ENCODE measurements at regions not wholly inside any gene's neighbourhood (a gene's known extent, or its start where the extent isn't known, plus 50 kb on each side); places are given as distances from the start of the nearest gene placed in this dataset.

DNA sequence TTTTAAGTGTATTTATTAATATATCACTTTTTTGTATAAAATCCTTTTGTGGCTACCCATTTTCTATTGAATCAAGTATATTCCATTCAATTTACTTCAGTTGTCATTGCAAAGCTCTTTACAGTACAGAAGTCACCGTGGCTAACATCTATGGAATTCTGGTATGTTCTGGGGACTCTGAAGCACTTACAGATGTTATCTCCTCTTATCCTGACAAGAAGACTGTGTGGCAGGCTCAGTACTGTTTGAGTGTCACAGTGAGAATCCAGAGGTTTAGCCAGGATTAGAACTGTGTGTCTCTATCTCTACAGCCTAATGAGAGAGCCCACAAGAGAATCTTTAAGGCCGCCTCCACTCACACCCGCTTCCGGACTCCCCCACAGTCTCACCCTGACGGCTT lies 78.2 kb upstream of the SORBS2 start:
- in situ Hi-C loops (cut with MboI; ENCODE audit: low pct_unique_long_range_greater_than_20kb, low sequenced_read_pairs), result no loop called here
- DNase-seq, result no peak

DNA sequence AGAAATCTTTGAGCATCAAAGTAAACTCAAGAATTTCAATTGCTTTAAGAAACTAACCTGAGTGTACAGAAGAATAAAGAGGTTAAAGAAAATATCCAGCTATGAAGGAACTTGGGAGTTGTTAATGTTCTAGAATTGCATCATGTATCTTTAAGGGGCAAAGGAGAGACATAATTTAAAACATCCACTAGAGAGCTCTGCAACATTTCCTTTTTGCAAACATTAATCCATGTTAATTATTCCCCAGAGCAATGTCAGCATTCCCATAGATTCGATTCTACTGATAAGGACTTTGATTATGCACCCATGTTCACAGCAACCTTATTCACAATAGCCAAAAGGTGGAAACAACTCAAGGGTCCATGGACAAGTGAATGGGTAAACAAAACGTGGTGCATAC lies 80.2 kb upstream of the SORBS2 start:
- no peak for DNase-seq
- in situ Hi-C loops (cut with MboI; ENCODE audit: low pct_unique_long_range_greater_than_20kb, low sequenced_read_pairs), result no loop called here

- in situ Hi-C loops (cut with MboI; ENCODE audit: low pct_unique_long_range_greater_than_20kb, low sequenced_read_pairs), result no loop called here
- no peak for DNase-seq
These were observed 81.5 kb upstream of the SORBS2 start for GRCh38 chr4:185893500-185893899.

- no peak for DNase-seq
- in situ Hi-C loops (cut with MboI; ENCODE audit: low pct_unique_long_range_greater_than_20kb, low sequenced_read_pairs), result no loop called here
These were observed 82.5 kb upstream of the SORBS2 start for GRCh38 chr4:185894481-185894880.

DNA sequence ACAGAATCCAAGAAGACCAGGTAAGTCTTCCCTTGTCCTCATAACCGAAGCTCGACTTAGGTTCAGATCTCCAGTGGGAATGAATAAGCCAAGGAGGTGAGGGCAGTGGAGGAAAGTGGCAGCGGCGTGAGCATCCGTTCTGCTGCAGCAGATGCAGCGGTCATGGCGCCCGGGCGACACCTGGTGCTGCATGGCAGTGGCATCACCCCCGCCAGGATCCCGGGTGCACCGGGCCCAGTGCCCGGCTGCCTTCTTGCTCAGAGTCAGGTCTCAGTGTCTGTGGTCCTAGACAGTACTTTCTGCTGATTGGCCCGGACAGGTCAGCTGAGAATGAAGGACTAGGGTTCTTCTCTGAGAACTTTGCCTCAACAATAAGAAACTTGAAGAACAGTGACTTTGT lies 83.4 kb upstream of the SORBS2 start:
- DNase-seq, result no peak
- in situ Hi-C loops (cut with MboI; ENCODE audit: low pct_unique_long_range_greater_than_20kb, low sequenced_read_pairs), result no loop called here

- in situ Hi-C loops (cut with MboI; ENCODE audit: low pct_unique_long_range_greater_than_20kb, low sequenced_read_pairs), result no loop called here
- DNase-seq, result no peak
These were observed 83.9 kb upstream of the SORBS2 start for GRCh38 chr4:185895866-185896265.

DNA sequence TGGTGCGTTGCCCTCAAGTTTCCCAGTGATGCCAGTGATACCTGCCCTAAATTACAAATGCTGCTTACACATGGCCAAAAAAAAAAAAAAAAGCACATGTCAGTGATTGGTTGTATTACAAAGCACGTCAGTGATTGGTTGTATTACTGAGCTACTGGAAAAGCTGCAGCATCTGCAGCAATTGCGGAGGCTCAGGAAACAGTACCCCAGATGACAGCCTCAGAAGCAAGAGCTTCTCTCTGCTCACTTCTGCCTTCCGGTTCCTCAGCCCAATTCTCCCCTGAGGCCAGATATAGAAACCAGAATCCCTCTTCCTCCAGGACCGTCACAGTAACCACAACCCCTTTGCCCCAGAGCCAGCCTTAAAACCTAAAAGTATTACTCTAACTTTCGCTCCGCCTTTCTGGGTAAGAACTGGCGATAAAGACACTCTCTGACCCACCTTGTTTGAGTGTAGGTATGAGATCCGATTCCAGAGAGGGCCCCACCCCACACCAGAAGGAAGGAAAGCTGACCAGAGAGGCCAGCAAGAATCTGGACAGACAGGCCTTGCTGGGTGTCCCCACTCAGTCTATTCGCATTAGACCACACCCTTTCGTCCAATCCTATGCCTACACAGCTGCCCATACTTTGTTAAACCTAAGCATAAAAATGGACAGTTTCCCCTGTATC lies 85.0 kb upstream of the SORBS2 start:
- DNase-seq, result no peak
- in situ Hi-C loops (cut with MboI; ENCODE audit: low pct_unique_long_range_greater_than_20kb, low sequenced_read_pairs), result no loop called here

DNA sequence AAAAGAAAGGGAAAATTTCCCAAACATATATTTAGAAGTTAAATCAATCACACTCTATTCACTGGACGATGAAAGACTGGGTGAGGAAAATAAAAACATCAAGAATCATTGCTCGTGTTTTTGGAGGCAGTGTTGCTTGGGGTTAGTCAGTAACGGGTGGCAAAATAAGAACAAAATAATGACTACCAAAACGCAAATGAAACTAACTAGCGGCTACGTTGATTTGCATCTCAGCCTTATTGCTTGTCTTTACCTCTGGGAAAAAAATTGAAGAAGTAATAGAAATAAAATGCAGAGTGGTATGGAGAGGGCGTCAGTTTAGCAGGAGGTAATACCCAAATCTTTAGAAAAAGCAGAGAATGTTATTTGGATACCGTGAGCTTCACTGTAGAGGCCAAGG lies 86.4 kb upstream of the SORBS2 start:
- no peak for DNase-seq
- in situ Hi-C loops (cut with MboI; ENCODE audit: low pct_unique_long_range_greater_than_20kb, low sequenced_read_pairs), result no loop called here

DNA sequence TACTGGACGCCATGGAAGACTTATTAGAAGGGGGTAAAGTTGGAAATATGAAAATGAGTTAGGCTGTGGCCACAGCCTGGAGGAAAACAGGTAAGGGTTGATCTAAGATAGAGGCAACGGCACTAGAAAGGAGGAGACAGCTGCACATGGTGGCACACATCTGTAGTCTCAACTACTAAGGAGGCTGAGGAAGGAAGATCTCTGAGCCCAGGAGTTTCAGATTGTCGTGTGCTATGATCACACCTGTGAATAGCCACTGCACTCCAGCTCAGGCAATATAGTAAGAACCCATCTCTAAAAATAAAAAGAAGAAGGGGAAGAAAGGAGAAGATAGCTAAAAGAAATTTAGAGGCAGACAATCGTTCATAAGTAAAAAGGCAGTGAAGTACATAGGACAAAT lies 87.8 kb upstream of the SORBS2 start:
- in situ Hi-C loops (cut with MboI; ENCODE audit: low pct_unique_long_range_greater_than_20kb, low sequenced_read_pairs), result no loop called here

DNA sequence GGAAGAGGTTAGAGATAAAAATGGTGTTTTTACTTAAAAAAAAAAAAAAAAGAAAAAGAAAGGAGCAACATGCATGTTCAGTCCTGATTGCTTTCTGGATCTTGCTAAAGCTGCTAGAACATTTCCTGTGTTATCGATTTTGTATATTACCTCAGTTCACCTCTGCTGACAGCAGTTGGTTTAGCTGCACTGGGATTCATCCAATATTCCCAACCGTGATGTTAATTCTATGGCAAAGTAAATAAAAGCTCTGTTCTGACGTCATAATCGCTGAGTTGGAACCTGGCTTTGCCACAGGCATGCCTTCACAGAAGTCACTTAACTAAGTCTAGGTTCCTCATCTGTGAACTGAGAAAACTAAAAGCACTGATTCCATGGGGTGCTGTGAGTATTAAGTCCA lies 90.7 kb upstream of the SORBS2 start:
- DNase-seq, result no peak
- in situ Hi-C loops (cut with MboI; ENCODE audit: low pct_unique_long_range_greater_than_20kb, low sequenced_read_pairs), result no loop called here

More for the DNA sequence above, 87.8 kb upstream of the SORBS2 start:
- DNase-seq, result no peak

DNA sequence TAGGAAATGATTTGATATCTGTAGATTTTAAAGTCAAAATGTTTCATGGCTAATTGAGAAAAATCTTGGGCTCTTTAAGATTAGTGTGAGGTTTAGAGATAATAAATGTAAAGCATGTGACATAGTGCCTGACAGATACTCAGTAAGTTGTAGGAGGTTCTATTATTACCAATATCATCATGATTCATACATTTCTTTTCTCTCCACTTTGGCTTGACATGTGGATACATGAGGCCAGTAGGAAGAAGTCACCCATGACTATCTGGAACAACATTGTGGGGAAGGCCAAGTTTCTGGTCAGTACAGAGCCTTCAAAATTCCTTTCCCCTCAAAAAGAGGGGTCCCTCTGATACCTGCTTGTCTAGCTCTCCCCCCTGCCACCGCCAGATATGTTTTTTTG lies 91.2 kb upstream of the SORBS2 start:
- no peak for DNase-seq
- in situ Hi-C loops (cut with MboI; ENCODE audit: low pct_unique_long_range_greater_than_20kb, low sequenced_read_pairs), result no loop called here

- in situ Hi-C loops (cut with MboI; ENCODE audit: low pct_unique_long_range_greater_than_20kb, low sequenced_read_pairs), result no loop called here
- no peak for DNase-seq
These were observed 92.4 kb upstream of the SORBS2 start for GRCh38 chr4:185904381-185904780.

DNA sequence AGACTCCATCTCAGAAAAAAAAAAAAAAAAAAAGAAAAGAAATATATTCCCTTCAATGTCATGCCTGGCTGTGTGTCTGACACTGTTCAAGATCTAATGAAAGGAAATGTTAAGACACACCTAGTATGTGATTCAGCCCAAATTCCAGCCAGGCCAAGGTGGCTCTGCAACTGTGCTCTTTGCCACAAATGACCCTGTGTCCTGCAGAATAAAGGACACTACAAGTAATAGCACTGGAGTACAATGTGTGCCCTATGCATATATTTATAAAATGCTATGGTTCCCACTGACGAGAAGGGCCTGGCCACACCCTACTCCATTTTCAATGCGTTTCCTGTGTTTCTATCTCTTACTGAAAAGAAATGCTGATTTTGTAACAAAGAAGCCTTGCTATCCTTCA lies 98.0 kb upstream of the SORBS2 start:
- no peak for DNase-seq
- in situ Hi-C loops (cut with MboI; ENCODE audit: low pct_unique_long_range_greater_than_20kb, low sequenced_read_pairs), result no loop called here

GRCh38 chr4:185911556-185912064 lies 99.6 kb upstream of the SORBS2 start:
- in situ Hi-C loops (cut with MboI; ENCODE audit: low pct_unique_long_range_greater_than_20kb, low sequenced_read_pairs), result no loop called here
- no peak for DNase-seq

DNA sequence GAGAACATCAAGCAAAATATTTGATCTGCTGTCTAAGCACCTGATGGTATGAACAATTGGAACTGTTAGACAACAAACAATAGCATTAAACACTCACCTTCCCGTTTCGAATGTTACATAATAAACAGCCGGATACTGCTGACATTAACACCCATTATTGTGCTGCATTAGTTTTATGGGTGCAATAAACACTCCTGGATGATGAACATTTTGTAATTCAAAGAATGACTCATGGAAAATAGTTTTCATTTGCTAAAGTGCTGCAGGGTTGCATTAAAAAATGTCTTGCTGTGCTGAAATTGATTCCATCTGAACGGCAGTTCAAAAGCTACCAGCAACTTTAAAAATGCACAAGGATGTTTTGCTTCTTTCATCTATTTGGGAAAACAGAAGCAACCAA lies 100.8 kb upstream of the SORBS2 start:
- DNase-seq, result no peak

GRCh38 chr4:185914583-185915199 lies 102.7 kb upstream of the SORBS2 start:
- in situ Hi-C loops (cut with MboI; ENCODE audit: low pct_unique_long_range_greater_than_20kb, low sequenced_read_pairs), result no loop called here
- DNase-seq, result no peak

More for the DNA sequence above, 100.8 kb upstream of the SORBS2 start:
- in situ Hi-C loops (cut with MboI; ENCODE audit: low pct_unique_long_range_greater_than_20kb, low sequenced_read_pairs), result no loop called here

- no peak for DNase-seq
- in situ Hi-C loops (cut with MboI; ENCODE audit: low pct_unique_long_range_greater_than_20kb, low sequenced_read_pairs), result no loop called here
These were observed 103.3 kb upstream of the SORBS2 start for GRCh38 chr4:185915271-185915670.

DNA sequence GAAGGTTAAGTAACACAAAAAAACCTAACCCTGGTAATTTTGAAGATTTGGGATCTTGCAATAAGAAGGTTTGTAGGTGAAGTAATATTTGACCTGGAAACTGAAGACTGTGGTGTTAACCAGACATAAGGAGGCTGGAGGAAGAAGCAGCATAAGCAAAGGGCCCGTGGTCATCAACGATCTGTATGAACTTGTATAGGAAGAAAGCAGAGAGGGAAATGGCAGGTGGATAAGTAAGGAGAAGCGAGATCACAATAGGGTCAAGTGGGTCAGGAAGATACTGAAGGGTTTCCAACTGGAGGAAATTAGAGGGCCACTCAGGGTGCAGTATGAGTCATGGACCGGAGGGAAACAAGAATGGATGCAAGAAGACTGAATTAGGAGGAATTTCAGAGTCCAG lies 103.8 kb upstream of the SORBS2 start:
- in situ Hi-C loops (cut with MboI; ENCODE audit: low pct_unique_long_range_greater_than_20kb, low sequenced_read_pairs), result no loop called here
- DNase-seq, result no peak

DNA sequence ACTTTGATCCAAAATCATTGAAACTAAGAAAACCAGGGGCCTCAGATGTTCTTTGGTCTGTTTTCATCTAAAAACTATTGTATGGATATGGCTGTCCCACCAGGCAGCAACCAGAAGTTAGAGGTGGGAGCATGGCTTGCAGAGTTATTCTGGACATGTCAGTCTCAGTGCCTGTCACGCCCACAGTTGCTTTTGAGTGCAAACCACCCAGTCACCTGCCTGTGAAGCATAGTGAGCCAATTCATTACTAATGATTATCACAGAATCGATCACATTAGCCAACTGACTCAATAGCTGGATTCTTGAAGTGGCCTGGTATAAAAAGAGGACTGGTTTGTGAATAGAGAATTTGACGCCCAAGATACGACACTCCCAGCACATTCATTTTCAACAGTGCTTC lies 104.2 kb upstream of the SORBS2 start:
- in situ Hi-C loops (cut with MboI; ENCODE audit: low pct_unique_long_range_greater_than_20kb, low sequenced_read_pairs), result no loop called here
- no peak for DNase-seq

DNA sequence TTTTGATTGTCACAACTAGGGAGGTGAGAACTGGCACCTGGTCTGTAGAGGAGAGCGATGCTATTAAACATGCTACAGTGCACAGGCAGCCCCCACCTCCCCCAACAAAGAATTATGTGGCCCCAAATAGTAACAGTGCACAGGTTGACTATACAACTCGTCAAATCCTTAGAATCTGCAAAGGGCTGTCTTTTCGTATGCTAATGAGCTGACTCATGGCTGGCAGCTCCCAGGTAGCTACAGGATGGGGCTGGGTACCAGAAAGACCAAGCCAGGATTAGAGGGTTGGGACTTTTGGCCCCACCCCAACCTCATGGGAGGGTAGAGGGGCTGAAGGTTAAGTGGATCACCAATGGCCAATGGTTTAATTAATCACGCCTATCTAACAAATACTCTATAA lies 104.7 kb upstream of the SORBS2 start:
- in situ Hi-C loops (cut with MboI; ENCODE audit: low pct_unique_long_range_greater_than_20kb, low sequenced_read_pairs), result no loop called here
- no peak for DNase-seq

- DNase-seq, result no peak
- in situ Hi-C loops (cut with MboI; ENCODE audit: low pct_unique_long_range_greater_than_20kb, low sequenced_read_pairs), result no loop called here
These were observed 107.1 kb upstream of the SORBS2 start for GRCh38 chr4:185919107-185919506.

All from KBM-7 (cell line).